Right atrium auricular region (tissue), 2 donors: ENCODE measurements at regions not wholly inside any gene's neighbourhood (a gene's known extent, or its start where the extent isn't known, plus 50 kb on each side); places are given as distances from the start of the nearest gene placed in this dataset.
"Not testable (repeated sequence)": the region's sequence is repeated elsewhere in the genome, so short reads cannot be mapped to it uniquely, and the experiment has no call there.

Experiments
- DNase-seq: peaks from one replicate; pipeline ENCODE4 v3.0.0-alpha.2; 2019; ENCODE audit warnings: low spot score
- H3K27ac ChIP-seq, 2 donors: fragments of 200-600 bp; sonication (generic); 1 replicate in 1 of 2; 2 replicates in 1 of 2; pipeline ENCODE4 v1.5.1; 2016 to 2019
- H3K27me3 ChIP-seq, 2 donors: fragments of 200-600 bp; sonication (generic); one replicate each; pipeline versions ENCODE4 v1.5.1 to v1.6.0; 2017 to 2019
- H3K36me3 ChIP-seq: fragments of 200-600 bp; sonication (generic); one replicate; pipeline ENCODE4 v1.5.1; 2016
- H3K4me1 ChIP-seq, 2 donors: fragments of 200-600 bp; sonication (generic); one replicate each; pipeline versions ENCODE4 v1.5.1 to v1.6.0; 2017 to 2019
- H3K4me3 ChIP-seq, 2 donors: fragments of 200-600 bp; sonication (generic); 1 replicate in 1 of 2; 2 replicates in 1 of 2; pipeline ENCODE4 v1.5.1; 2017 to 2019; ENCODE audit warnings: mild to moderate bottlenecking in 1 of 2, moderate library complexity in 1 of 2
- H3K9me3 ChIP-seq, 2 donors: fragments of 200-600 bp; sonication (generic); one replicate each; pipeline ENCODE4 v1.5.1; 2019
- CTCF ChIP-seq, 2 donors: fragments of 200-600 bp; sonication (generic); IDR thresholded peaks; one replicate each; pipeline ENCODE4 v1.5.1; 2019; ENCODE audit warnings: antibody characterized with exemption in 2 of 2

GRCh38 chr20:26209171-26209941, 512.7 kb upstream of the ZNF337 start:
- DNase-seq: no peak
- Histone ChIP-seq H3K4me1 (peaks cover 0 to 19% of the 10 kb centered on the region in 2 donors), H3K36me3 (no peaks in the 10 kb centered on the region), H3K4me3 (peak overlapping the region; percentile 23 to 38), H3K9me3 (peaks cover 0 to 4% of the 10 kb centered on the region in 2 donors), H3K27me3 (peaks cover 19% of the 10 kb centered on the region in 2 donors), H3K27ac (no peak overlapping the region)
- TF ChIP-seq CTCF (IDR thresholded peaks at IDR 0.05): no peak

DNA sequence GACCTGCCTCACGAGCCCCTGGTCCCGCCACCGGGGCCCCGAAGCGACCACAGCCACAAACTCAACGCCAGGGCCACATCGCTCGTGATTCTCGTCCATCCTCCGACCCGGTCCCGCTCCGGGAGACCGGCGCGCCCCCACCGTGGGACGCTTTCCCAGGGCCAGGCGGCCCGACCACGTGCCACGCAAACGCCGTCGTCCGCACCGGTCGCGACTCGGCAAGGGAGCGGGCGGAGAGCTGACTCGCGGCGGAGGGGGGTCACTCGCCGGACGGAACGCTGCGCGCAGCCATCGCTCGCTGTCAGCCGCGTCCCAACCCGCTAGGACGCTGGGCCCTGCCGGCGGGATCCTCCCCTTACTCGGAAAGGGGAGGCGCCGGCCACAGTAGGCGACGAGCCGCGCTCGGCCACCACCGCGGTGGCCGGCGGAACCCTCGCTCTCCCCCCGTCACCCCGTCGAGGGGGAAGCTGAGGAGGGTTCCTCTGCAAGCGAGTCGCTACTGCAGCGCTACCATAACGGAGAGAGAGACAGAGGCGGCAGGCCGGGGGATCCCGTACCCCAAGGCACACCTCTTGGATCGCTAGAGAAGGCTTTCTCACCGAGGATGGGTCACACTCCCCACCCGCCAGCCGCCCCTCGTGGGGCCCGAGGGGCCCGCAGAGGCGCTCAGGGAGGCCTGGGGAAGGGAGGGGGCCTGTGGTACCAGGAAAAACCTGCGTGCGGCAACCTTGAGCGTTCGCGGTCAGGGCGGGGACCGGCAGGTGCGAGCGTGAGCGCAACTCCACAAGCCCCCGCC, 511.8 kb upstream of the ZNF337 start:
- DNase-seq: no peak
- Histone ChIP-seq H3K9me3 (peaks cover 0 to 4% of the 10 kb centered on the region in 2 donors), H3K36me3 (no peaks in the 10 kb centered on the region), H3K4me3 (peak overlapping the region; percentile 23 to 38), H3K4me1 (peaks cover 0 to 19% of the 10 kb centered on the region in 2 donors), H3K27ac (no peak overlapping the region), H3K27me3 (peaks cover 19% of the 10 kb centered on the region in 2 donors)
- no peak for TF ChIP-seq CTCF (IDR thresholded peaks at IDR 0.05)

GRCh38 chr20:26207967-26208295, 511.3 kb upstream of the ZNF337 start:
- peaks cover 19% of the 10 kb centered on the region in 2 donors for H3K27me3 ChIP-seq
- H3K9me3 ChIP-seq, DNase-seq, H3K36me3 ChIP-seq, H3K27ac ChIP-seq: not testable (repeated sequence)
- peaks cover 0 to 19% of the 10 kb centered on the region in 2 donors for H3K4me1 ChIP-seq
- peak overlapping the region; percentile 23 to 38 for H3K4me3 ChIP-seq

- Histone ChIP-seq H3K4me1 (peaks cover 0 to 19% of the 10 kb centered on the region in 2 donors), H3K27ac (no peak overlapping the region), H3K9me3 (peaks cover 0 to 4% of the 10 kb centered on the region in 2 donors), H3K4me3 (peak overlapping the region in 1 of 2 donors; percentile 38), H3K36me3 (no peaks in the 10 kb centered on the region), H3K27me3 (peaks cover 19% of the 10 kb centered on the region in 2 donors)
- no peak for DNase-seq
- TF ChIP-seq CTCF (IDR thresholded peaks at IDR 0.05): no peak
Observed at GRCh38 chr20:26207237-26207966, 510.7 kb upstream of the ZNF337 start.

DNA sequence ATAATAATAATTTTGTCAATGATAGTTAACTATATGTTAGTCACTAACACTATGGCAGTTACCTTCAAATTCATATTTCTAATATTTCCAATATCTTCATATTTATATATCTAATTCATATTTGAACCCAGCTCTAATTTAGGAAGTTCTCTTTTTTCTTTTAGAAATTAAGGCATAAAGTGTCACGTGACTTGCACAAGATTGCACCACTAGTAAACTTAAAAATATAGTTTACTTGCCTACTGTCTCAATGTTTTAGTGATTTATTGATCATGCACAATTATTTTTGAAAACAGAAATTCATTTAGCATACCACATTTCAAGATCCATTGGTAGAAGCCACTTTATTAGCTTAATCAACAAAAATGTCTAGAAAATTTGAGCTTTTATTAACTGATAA, 508.7 kb upstream of the ZNF337 start:
- no peaks in the 10 kb centered on the region for H3K36me3 ChIP-seq
- peaks cover 0 to 19% of the 10 kb centered on the region in 2 donors for H3K4me1 ChIP-seq
- no peak overlapping the region for H3K4me3 ChIP-seq
- H3K27me3 ChIP-seq: peaks cover 19% of the 10 kb centered on the region in 2 donors
- no peak overlapping the region for H3K27ac ChIP-seq
- no peak for DNase-seq
- H3K9me3 ChIP-seq: peaks cover 0 to 21% of the 10 kb centered on the region in 2 donors
- no peak for TF ChIP-seq CTCF (IDR thresholded peaks at IDR 0.05)

GRCh38 chr20:26201026-26201425, 504.4 kb upstream of the ZNF337 start:
- H3K4me3 ChIP-seq, H3K27me3 ChIP-seq, DNase-seq, H3K36me3 ChIP-seq, H3K4me1 ChIP-seq, H3K27ac ChIP-seq: not testable (repeated sequence)
- H3K9me3 ChIP-seq: peaks cover 0 to 21% of the 10 kb centered on the region in 2 donors

GRCh38 chr20:26187329-26187728, 490.7 kb upstream of the ZNF337 start:
- not testable (repeated sequence) for DNase-seq, H3K4me3 ChIP-seq, H3K27ac ChIP-seq, H3K36me3 ChIP-seq, H3K27me3 ChIP-seq, H3K4me1 ChIP-seq, H3K9me3 ChIP-seq

GRCh38 chr20:26183720-26184119, 487.1 kb upstream of the ZNF337 start:
- not testable (repeated sequence) for H3K4me1 ChIP-seq, DNase-seq, H3K36me3 ChIP-seq, H3K27me3 ChIP-seq, H3K4me3 ChIP-seq, H3K27ac ChIP-seq, H3K9me3 ChIP-seq

DNA sequence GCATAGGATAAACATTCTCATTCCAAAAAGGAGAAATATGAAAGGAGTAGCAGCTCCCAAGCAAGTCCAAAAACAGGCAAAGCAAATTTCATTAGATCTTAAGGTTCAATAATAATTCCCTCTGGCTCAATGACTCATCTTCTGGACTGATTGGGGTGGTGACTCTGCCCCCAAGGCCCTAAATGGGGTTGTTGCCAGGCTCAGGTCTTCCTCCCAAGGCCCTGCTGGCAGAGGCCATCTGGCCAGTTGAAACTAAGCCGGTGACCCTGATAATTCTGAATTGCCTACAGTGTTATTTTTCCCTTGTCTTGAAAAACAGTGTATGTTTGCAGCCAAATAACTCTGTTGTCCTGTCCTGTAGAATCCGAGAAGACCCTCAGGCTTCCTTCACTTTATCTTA, 484.7 kb upstream of the ZNF337 start:
- H3K36me3 ChIP-seq, H3K9me3 ChIP-seq, H3K27me3 ChIP-seq, DNase-seq, H3K4me1 ChIP-seq, H3K4me3 ChIP-seq, H3K27ac ChIP-seq: not testable (repeated sequence)

DNA sequence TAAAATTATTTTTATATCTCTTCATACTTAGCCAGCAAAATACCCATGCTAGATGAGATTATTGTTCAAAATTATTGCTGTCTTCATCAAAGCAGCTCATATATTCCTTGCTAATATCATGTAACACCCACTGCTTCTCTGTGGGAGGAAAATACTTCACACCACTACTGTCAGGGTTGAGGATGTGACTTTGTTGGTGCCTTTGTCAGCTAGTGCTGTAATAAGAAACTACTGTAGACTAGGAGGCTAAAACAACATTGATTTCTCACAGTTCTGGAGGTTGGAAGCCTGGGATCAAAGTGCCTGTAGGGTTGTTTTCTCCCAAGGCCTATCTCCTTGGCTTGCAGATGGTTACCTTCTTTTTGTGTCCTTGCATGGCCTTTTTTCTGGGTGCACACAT, 475.2 kb upstream of the ZNF337 start:
- H3K27ac ChIP-seq, H3K4me3 ChIP-seq, H3K27me3 ChIP-seq, H3K4me1 ChIP-seq, H3K36me3 ChIP-seq, DNase-seq, H3K9me3 ChIP-seq: not testable (repeated sequence)
